K562 (cell line): ENCODE measurements at regions not wholly inside any gene's neighbourhood (a gene's known extent, or its start where the extent isn't known, plus 50 kb on each side); places are given as distances from the start of the nearest gene placed in this dataset.

ENCODE experiments used
- ATAC-seq: fragments of 200-7000 bp; cut with Tn5 transposase; 3 replicates; pipeline ENCODE4 v1.9.1; 2020; ENCODE audit warnings: moderate library complexity
- BruUV-seq: library from RNA; stranded (reverse); fragments of 400-500 nt; replicated peaks from 2 replicates; lab custom pipeline; 2021; lab: Mats Ljungman, UMichigan
- CTCF ChIA-PET: fragments of 300-600 bp; formaldehyde crosslinking; extraction: SDS; loops from one replicate; lab custom pipeline; 2021; ENCODE audit warnings: low intra/inter-chr PET ratio; lab: Yijun Ruan, JAX
- POLR2A ChIA-PET: fragments of 300-600, 350-650 bp; sonication (Branson Sonifier 250); formaldehyde crosslinking; extraction: SDS; loops from one replicate; lab custom pipeline; 2021; ENCODE audit warnings: antibody characterized with exemption, inconsistent platforms; lab: Yijun Ruan, JAX
- DNase-seq, 4 experiments: peaks; one replicate each; pipeline versions ENCODE4 v3.0.0 to v3.0.0-alpha.2; 2011 to 2018; ENCODE audit warnings: low spot score in 3 of 4, mixed read lengths in 3 of 4; ENCODE audit errors: extremely low read depth in 1 of 4
- FAIRE-seq: peaks from 2 replicates; lab custom pipeline; 2011; peaks lifted over from hg19 to GRCh38; lab: Jason Lieb, UNC
- H2AFZ ChIP-seq: 2 replicates; pipeline ENCODE4 v1.6.0; 2011; ENCODE audit warnings: low read depth, low read length, control low read depth, inconsistent platforms
- H3K27ac ChIP-seq: fragments of 200-600 bp; 3 replicates; pipeline ENCODE4 v1.8.0; 2011; ENCODE audit warnings: low read depth, mild to moderate bottlenecking, control low read depth, inconsistent platforms, low read length, moderate library complexity, mixed read lengths; ENCODE audit errors: extremely low read depth
- H3K27me3 ChIP-seq, 2 experiments: fragments of 300-600 bp in 1 of 2; 2 replicates in 1 of 2; 3 replicates in 1 of 2; pipeline versions ENCODE4 v1.6.0 to v1.8.0; 2011; ENCODE audit warnings: inconsistent platforms in 2 of 2, low read length in 2 of 2, mild to moderate bottlenecking in 1 of 2, mixed read lengths in 1 of 2, moderate library complexity in 1 of 2; ENCODE audit not compliant: control insufficient read depth in 2 of 2, insufficient read depth in 2 of 2
- H3K36me3 ChIP-seq: fragments of 300-600 bp; 3 replicates; pipeline ENCODE4 v1.8.0; 2011; ENCODE audit warnings: mild to moderate bottlenecking, low read length, inconsistent platforms; ENCODE audit not compliant: control insufficient read depth, insufficient read depth
- H3K4me1 ChIP-seq, 2 experiments: fragments of 200-600 bp in 1 of 2; replicated peaks in 1 of 2; 2 replicates in 1 of 2; 3 replicates in 1 of 2; pipeline versions ENCODE4 v1.5.1 to v1.8.0; 2011; ENCODE audit warnings: inconsistent platforms in 2 of 2, low read length in 2 of 2, mild to moderate bottlenecking in 1 of 2, mixed read lengths in 1 of 2, moderate library complexity in 1 of 2; ENCODE audit not compliant: control insufficient read depth in 2 of 2, insufficient read depth in 2 of 2
- H3K4me2 ChIP-seq: 2 replicates; pipeline ENCODE4 v1.6.1; 2011; ENCODE audit warnings: low read length, control low read depth, inconsistent platforms, mixed read lengths; ENCODE audit not compliant: insufficient read depth
- H3K4me3 ChIP-seq: fragments of 200-600 bp; sonication (generic), shearing (Covaris generic); 2 replicates; pipeline ENCODE4 v1.5.1; 2016; ENCODE audit warnings: control low read depth, inconsistent platforms
- H3K79me2 ChIP-seq: fragments of 200-600 bp; 3 replicates; pipeline ENCODE4 v1.8.0; 2011; ENCODE audit warnings: low read length, inconsistent platforms; ENCODE audit not compliant: control insufficient read depth, insufficient read depth
- H3K9ac ChIP-seq, 2 experiments: 2 replicates each; pipeline versions ENCODE4 v1.6.0 to v1.6.1; 2011; ENCODE audit warnings: low read depth in 2 of 2, low read length in 2 of 2, control low read depth in 1 of 2, inconsistent platforms in 1 of 2, mild to moderate bottlenecking in 1 of 2, mixed read lengths in 1 of 2; ENCODE audit not compliant: insufficient read depth in 1 of 2
- H3K9me1 ChIP-seq: one replicate; pipeline ENCODE4 v1.6.0; 2011; ENCODE audit warnings: inconsistent platforms, mild to moderate bottlenecking, low read length, moderate library complexity; ENCODE audit not compliant: control insufficient read depth, insufficient read depth
- H3K9me3 ChIP-seq: replicated peaks from 2 replicates; pipeline ENCODE4 v1.5.1; 2011; ENCODE audit warnings: low read depth, low read length, inconsistent platforms; ENCODE audit not compliant: control insufficient read depth, insufficient read depth
- H4K20me1 ChIP-seq: replicated peaks from 2 replicates; pipeline ENCODE4 v1.6.1; 2011; ENCODE audit warnings: low read length, inconsistent platforms, mixed read lengths; ENCODE audit not compliant: control insufficient read depth, insufficient read depth
- ATF3 ChIP-seq, 2 experiments: fragments of 450-650 bp in 1 of 2; sonication (generic) in 1 of 2; formaldehyde crosslinking in 1 of 2; IDR thresholded peaks in 1 of 2; conservative IDR thresholded peaks in 1 of 2; 2 replicates each; pipeline versions ENCODE4 v1.6.1 to v1.8.1; 2016 to 2023; ENCODE audit warnings: mild to moderate bottlenecking in 2 of 2, moderate library complexity in 2 of 2, inconsistent platforms in 1 of 2, missing genetic modification reagents in 1 of 2
- CBFB ChIP-seq: sonication (generic); formaldehyde crosslinking; IDR thresholded peaks from 2 replicates; pipeline ENCODE4 v1.4.0; 2020; ENCODE audit warnings: mild to moderate bottlenecking, missing genetic modification reagents
- COPS2 ChIP-seq: fragments of 450-650 bp; conservative IDR thresholded peaks from 2 replicates; pipeline ENCODE4 v1.6.1; 2016; ENCODE audit warnings: mild to moderate bottlenecking, moderate library complexity
- MYC ChIP-seq, 2 experiments: fragments of 250-450 bp in 1 of 2; sonication (Bioruptor Pico) in 1 of 2; IDR thresholded peaks; 2 replicates each; pipeline versions ENCODE4 v1.5.1 to v1.6.1; 2012 to 2021; ENCODE audit warnings: low read depth in 2 of 2, borderline replicate concordance in 1 of 2, improper control_type of control experiment in 1 of 2, low read length in 1 of 2, mild to moderate bottlenecking in 1 of 2, moderate library complexity in 1 of 2
- NR2C2 ChIP-seq, 2 experiments: fragments of 200-800 bp in 1 of 2; sonication (Bioruptor generic) in 1 of 2; sonication (generic) in 1 of 2; formaldehyde crosslinking in 1 of 2; IDR thresholded peaks; 2 replicates each; pipeline versions ENCODE4 v1.6.1 to v1.8.0; 2016 to 2022; ENCODE audit warnings: mild to moderate bottlenecking in 1 of 2, missing compliant biosample characterization in 1 of 2, missing genetic modification characterization in 1 of 2, missing genetic modification reagents in 1 of 2
- NR2F6 ChIP-seq: fragments of 450-650 bp; formaldehyde crosslinking; IDR thresholded peaks from 2 replicates; pipeline ENCODE4 v1.4.0; 2020; ENCODE audit warnings: mild to moderate bottlenecking
- PTBP1 ChIP-seq: fragments of 200-400 bp; formaldehyde crosslinking; IDR thresholded peaks from 2 replicates; pipeline ENCODE4 v1.6.1; 2017; ENCODE audit warnings: low read depth, low read length
- SMAD3 ChIP-seq: fragments of 450-650 bp; formaldehyde crosslinking; conservative IDR thresholded peaks from 2 replicates; pipeline ENCODE4 v1.4.0; 2020; ENCODE audit warnings: mild to moderate bottlenecking
- TAF15 ChIP-seq: fragments of 200-400 bp; formaldehyde crosslinking; IDR thresholded peaks from 2 replicates; pipeline ENCODE4 v1.6.1; 2017; ENCODE audit warnings: mild to moderate bottlenecking, low read depth, low read length, moderate library complexity
- ZBTB12 ChIP-seq: fragments of 250-450 bp; sonication (Bioruptor Pico); IDR thresholded peaks from 2 replicates; pipeline ENCODE4 v1.4.0; 2020
- ZNF165 ChIP-seq: fragments of 250-450 bp; sonication (Bioruptor Pico); IDR thresholded peaks from 2 replicates; pipeline ENCODE4 v1.4.0; 2020; ENCODE audit warnings: borderline replicate concordance
- ZNF766 ChIP-seq: fragments of 200-800 bp; sonication (Bioruptor generic); conservative IDR thresholded peaks from 2 replicates; pipeline ENCODE4 v1.6.1; 2016; ENCODE audit warnings: missing genetic modification characterization, missing compliant biosample characterization
- ZNF778 ChIP-seq: fragments of 450-650 bp; formaldehyde crosslinking; IDR thresholded peaks from 2 replicates; pipeline ENCODE4 v1.4.0; 2020; ENCODE audit warnings: mild to moderate bottlenecking, moderate library complexity
- ZNF780A ChIP-seq: fragments of 250-450 bp; sonication (Bioruptor Pico); IDR thresholded peaks from 2 replicates; pipeline ENCODE4 v1.5.0; 2021; ENCODE audit warnings: mild to moderate bottlenecking
- WGBS: fragments of 100-300 bp; shearing (Covaris generic); methylation state at CpG from one replicate; pipeline ENCODE4 v1.1.6; 2016; ENCODE audit warnings: low coverage, mixed read lengths; ENCODE audit not compliant: insufficient coverage; ENCODE audit errors: missing lambda C conversion rate; 5-methylcytosine and 5-hydroxymethylcytosine counted together
- in situ Hi-C: fragments of 300-500 bp; cut with MboI; formaldehyde crosslinking; loops from 4 replicates; pipeline ENCODE4 v1.15.0; 2018; ENCODE audit warnings: inconsistent platforms, mixed read lengths
- intact Hi-C: fragments of 100-400 bp; cut with micrococcal nuclease; formaldehyde crosslinking; loops from 2 replicates; pipeline ENCODE4 v1.14.2; 2022

DNA sequence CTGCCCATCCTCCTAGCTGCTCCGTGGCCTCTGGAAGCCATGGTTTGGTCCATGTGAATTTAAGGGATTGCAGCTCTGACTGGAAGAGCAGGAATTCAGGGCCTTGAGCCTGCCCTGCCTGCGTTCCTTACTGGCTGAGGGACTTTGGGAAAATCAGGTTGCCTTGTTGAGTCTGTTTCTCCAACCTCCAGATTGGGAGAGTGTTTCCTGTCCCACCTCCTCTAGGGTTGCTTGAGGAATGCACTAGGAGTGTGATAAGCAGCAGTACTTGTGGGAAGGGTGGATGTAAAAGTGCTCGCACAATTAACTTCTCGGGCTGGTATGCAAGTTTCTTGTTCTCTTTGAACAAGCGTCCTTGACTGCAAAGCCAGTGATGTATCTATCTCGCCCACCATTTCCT, 84.4 kb upstream of the YWHAQ start:
- POLR2A ChIA-PET: interaction anchor here (0.8 to 1.0 kb wide), 2 partner anchors 10 to 12 kb away, joined by 3 read pairs; no protein-coding TSS in a partner anchor
- WGBS: 50% methylated on average over 6 of the region's 6 CpGs

DNA sequence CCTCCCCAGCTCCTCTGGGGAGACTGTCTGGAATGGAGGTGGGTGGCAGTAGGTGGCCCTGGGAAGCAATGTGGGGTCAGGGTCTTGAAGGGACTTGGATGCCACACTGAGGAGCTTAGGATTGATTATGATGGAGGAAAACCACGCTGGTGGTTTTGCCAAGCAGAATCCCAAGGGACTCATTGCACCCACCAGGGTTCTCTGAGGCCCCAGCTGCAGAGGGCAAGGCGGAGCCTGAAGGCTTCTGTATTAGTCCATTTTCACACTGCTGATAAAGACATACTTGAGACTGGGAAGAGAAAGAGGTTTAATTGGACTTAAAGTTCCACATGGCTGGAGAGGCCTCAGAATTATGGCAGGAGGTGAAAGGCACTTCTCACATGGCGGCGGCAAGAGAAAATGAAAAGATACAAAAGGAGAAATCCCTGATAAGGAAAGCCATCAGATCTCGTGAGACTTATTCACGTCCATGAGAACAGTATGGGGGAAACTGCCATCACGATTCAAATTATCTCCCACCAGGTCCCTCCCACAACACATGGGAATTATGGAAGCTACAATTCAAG, 87.2 kb upstream of the YWHAQ start:
- in situ Hi-C loops: no loop called here
- Histone ChIP-seq H3K4me1 (peaks cover 13 to 14% of the 10 kb centered on the region in 2 experiments; a peak in 4 of 5 replicates), H3K9ac (no peak overlapping the region), H3K36me3 (no peaks in the 10 kb centered on the region), H3K9me3 (no peaks in the 10 kb centered on the region), H3K79me2 (no peaks in the 10 kb centered on the region), H2AFZ (no peak overlapping the region), H3K4me3 (no peak overlapping the region), H3K9me1 (no peaks in the 10 kb centered on the region), H3K27me3 (no peaks in the 10 kb centered on the region), H3K4me2 (no peak overlapping the region), H4K20me1 (no peaks in the 10 kb centered on the region), H3K27ac (no peak overlapping the region)
- CTCF ChIA-PET: no interaction called here
- BruUV-seq: no TSS peak
- DNase-seq (no peak), ATAC-seq (no peak), FAIRE-seq (no peak)
- POLR2A ChIA-PET: interaction anchor here (0.6 kb wide), 1 partner anchor 942 kb away, joined by 3 read pairs; no protein-coding TSS in a partner anchor
- 40% methylated on average over 6 of the region's 7 CpGs for WGBS
- intact Hi-C loops: no loop called here
- TF ChIP-seq ZNF780A (CRISPR knock-in tag): no peak
- peak; percentile 67; the same call in 1 of the 2 replicates for TF ChIP-seq ZNF766 (CRISPR knock-in tag)
- TF ChIP-seq ATF3 (IDR thresholded peaks at IDR 0.05): no peak
- TF ChIP-seq ATF3 (CRISPR knock-in tag; conservative IDR thresholded peaks at IDR 0.05): no peak
- no peak for TF ChIP-seq ZNF778 (CRISPR knock-in tag)
- no peak for TF ChIP-seq TAF15
- TF ChIP-seq MYC (IDR thresholded peaks at IDR 0.05; ENCODE audit: low read depth, low read length): no peak
- no peak for TF ChIP-seq MYC (CRISPR knock-in tag; IDR thresholded peaks at IDR 0.05; ENCODE audit: borderline replicate concordance, low read depth)
- TF ChIP-seq NR2F6 (CRISPR knock-in tag): no peak
- no peak for TF ChIP-seq COPS2
- no peak for TF ChIP-seq PTBP1
- TF ChIP-seq ZBTB12: no peak
- TF ChIP-seq NR2C2 (CRISPR knock-in tag; IDR thresholded peaks at IDR 0.05): no peak
- no peak for TF ChIP-seq NR2C2 (tag; IDR thresholded peaks at IDR 0.05)
- no peak for TF ChIP-seq SMAD3 (CRISPR knock-in tag)

More for the DNA sequence above, 84.4 kb upstream of the YWHAQ start:
- Histone ChIP-seq H3K4me1 (peaks cover 9 to 12% of the 10 kb centered on the region in 2 experiments; a peak in 4 of 5 replicates), H2AFZ (peak overlapping the region; percentile 71), H3K4me3 (no peak overlapping the region), H3K27ac (no peak overlapping the region), H3K79me2 (no peaks in the 10 kb centered on the region), H4K20me1 (no peaks in the 10 kb centered on the region), H3K9me1 (no peaks in the 10 kb centered on the region), H3K9ac (peak overlapping the region in 1 of 2 experiments; percentile 54; a peak in 1 of 4 replicates), H3K27me3 (no peaks in the 10 kb centered on the region), H3K36me3 (no peaks in the 10 kb centered on the region), H3K9me3 (no peaks in the 10 kb centered on the region), H3K4me2 (peak overlapping the region; percentile 44)
- in situ Hi-C loops: no loop called here
- TF ChIP-seq CBFB (0 out of 2 replicates have a peak, but pooled peaks have one; percentile 26), ZNF165 (CRISPR knock-in tag) (no peak)
- CTCF ChIA-PET: no interaction called here
- FAIRE-seq: peak; percentile 15
- DNase-seq: no peak
- intact Hi-C loops: no loop called here
- no peak for ATAC-seq
- BruUV-seq: no TSS peak
